Neural progenitor cell (in vitro differentiated cells): ENCODE measurements at regions not wholly inside any gene's neighbourhood (a gene's known extent, or its start where the extent isn't known, plus 50 kb on each side); places are given as distances from the start of the nearest gene placed in this dataset.

ENCODE experiments used
- CTCF ChIP-seq: fragments of 200-600 bp; sonication (generic); IDR thresholded peaks from 2 replicates; pipeline ENCODE4 v1.5.1; 2017; ENCODE audit warnings: antibody characterized with exemption, mild to moderate bottlenecking
- EZH2 ChIP-seq: fragments of 200-600 bp; sonication (generic); IDR thresholded peaks from 2 replicates; pipeline ENCODE4 v1.6.1; 2017; ENCODE audit warnings: antibody characterized with exemption, mild to moderate bottlenecking, moderate library complexity
- EZH2phosphoT487 ChIP-seq: fragments of 200-600 bp; sonication (generic); IDR thresholded peaks from 2 replicates; pipeline ENCODE4 v1.6.1; 2017; ENCODE audit warnings: antibody characterized with exemption

- TF ChIP-seq CTCF (no peak), EZH2 (no peak), EZH2phosphoT487 (no peak)
These were observed 1376.8 kb upstream of the ADGRL3 start for GRCh38 chr4:59823311-59823710.
